Esophagus squamous epithelium (tissue), 4 donors: ENCODE measurements at regions not wholly inside any gene's neighbourhood (a gene's known extent, or its start where the extent isn't known, plus 50 kb on each side); places are given as distances from the start of the nearest gene placed in this dataset.

Experiments
- POLR2A ChIP-seq, 4 donors: fragments of 450-650 bp; IDR thresholded peaks; one replicate each; pipeline ENCODE4 v1.6.1; 2017; ENCODE audit warnings: antibody characterized with exemption in 4 of 4, mild to moderate bottlenecking in 4 of 4, moderate library complexity in 3 of 4
- TF ChIP-seq, protein P1 (sequence below), 6 experiments: fragments of 450-650 bp in 4 of 6; fragments of 200-600 bp in 2 of 6; sonication (generic) in 2 of 6; IDR thresholded peaks; one replicate each; pipeline ENCODE4 v1.5.1; 2016 to 2019; ENCODE audit warnings: antibody characterized with exemption in 6 of 6, mild to moderate bottlenecking in 4 of 6, moderate library complexity in 4 of 6

DNA sequence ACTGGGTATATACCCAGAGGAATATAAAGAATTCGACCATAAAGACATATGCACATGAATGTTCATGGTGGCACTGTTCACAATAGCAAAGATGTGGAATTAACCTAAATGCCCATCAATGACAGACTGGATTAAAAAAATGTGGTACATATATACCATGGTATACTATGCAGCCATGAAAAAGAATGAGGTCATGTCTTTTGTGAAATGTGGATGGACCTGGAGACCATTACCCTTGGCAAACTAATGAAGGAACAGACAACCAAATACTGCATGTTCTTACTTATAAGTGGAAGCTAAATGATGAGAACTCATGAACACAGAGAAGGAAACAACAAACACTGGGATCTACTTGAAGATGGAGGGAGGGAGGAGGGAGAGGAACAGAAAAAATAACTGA is 186.7 kb upstream of the SSTR4 start:
- TF ChIP-seq, protein P1, sequence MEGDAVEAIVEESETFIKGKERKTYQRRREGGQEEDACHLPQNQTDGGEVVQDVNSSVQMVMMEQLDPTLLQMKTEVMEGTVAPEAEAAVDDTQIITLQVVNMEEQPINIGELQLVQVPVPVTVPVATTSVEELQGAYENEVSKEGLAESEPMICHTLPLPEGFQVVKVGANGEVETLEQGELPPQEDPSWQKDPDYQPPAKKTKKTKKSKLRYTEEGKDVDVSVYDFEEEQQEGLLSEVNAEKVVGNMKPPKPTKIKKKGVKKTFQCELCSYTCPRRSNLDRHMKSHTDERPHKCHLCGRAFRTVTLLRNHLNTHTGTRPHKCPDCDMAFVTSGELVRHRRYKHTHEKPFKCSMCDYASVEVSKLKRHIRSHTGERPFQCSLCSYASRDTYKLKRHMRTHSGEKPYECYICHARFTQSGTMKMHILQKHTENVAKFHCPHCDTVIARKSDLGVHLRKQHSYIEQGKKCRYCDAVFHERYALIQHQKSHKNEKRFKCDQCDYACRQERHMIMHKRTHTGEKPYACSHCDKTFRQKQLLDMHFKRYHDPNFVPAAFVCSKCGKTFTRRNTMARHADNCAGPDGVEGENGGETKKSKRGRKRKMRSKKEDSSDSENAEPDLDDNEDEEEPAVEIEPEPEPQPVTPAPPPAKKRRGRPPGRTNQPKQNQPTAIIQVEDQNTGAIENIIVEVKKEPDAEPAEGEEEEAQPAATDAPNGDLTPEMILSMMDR (IDR thresholded peaks at IDR 0.05), result no peak
- no peak for TF ChIP-seq POLR2A (IDR thresholded peaks at IDR 0.05)
